A673 (cell line): ENCODE measurements at regions not wholly inside any gene's neighbourhood (a gene's known extent, or its start where the extent isn't known, plus 50 kb on each side); places are given as distances from the start of the nearest gene placed in this dataset.
A peak's percentile ranks its signal among the peaks of the same experiment; 100 is the strongest.
"Not testable (repeated sequence)": the region's sequence is repeated elsewhere in the genome, so short reads cannot be mapped to it uniquely, and the experiment has no call there.

Experiments used
- BruUV-seq: library from RNA; stranded (reverse); fragments of 400-500 nt; replicated peaks from 2 replicates; lab custom pipeline; 2021; lab: Mats Ljungman, UMichigan
- CTCF ChIA-PET: fragments of 300-600 bp; sonication (Branson Sonifier 250); formaldehyde crosslinking; loops from one replicate; lab custom pipeline; 2022; ENCODE audit warnings: antibody characterized with exemption; lab: Charles Lee
- POLR2A ChIA-PET: fragments of 300-600 bp; sonication (Branson Sonifier 250); formaldehyde crosslinking; loops from one replicate; lab custom pipeline; 2022; ENCODE audit warnings: antibody characterized with exemption; ENCODE audit not compliant: low non-redundant PET; lab: Charles Lee
- DNase-seq: peaks from one replicate; pipeline ENCODE4 v3.0.0-alpha.2; 2015; ENCODE audit warnings: low spot score
- H3K27ac ChIP-seq: fragments of 200-600 bp; sonication (generic); 2 replicates; pipeline ENCODE4 v1.5.1; 2016; ENCODE audit warnings: mixed run types, low read depth, mild to moderate bottlenecking, mixed read lengths, antibody characterized with exemption, low read length; ENCODE audit not compliant: poor library complexity, severe bottlenecking
- H3K27me3 ChIP-seq: fragments of 200-600 bp; sonication (generic); replicated peaks from 2 replicates; pipeline ENCODE4 v1.6.1; 2017; ENCODE audit warnings: mixed run types, low read depth, mild to moderate bottlenecking, mixed read lengths, antibody characterized with exemption, low read length; ENCODE audit not compliant: insufficient read depth, poor library complexity
- H3K36me3 ChIP-seq: fragments of 200-600 bp; sonication (generic); 2 replicates; pipeline ENCODE4 v1.6.1; 2016; ENCODE audit warnings: mixed run types, mild to moderate bottlenecking, mixed read lengths, antibody characterized with exemption, low read length; ENCODE audit not compliant: insufficient read depth, poor library complexity, severe bottlenecking
- H3K4me1 ChIP-seq: fragments of 200-600 bp; sonication (generic); 2 replicates; pipeline ENCODE4 v1.6.1; 2017; ENCODE audit warnings: mixed run types, mild to moderate bottlenecking, mixed read lengths, antibody characterized with exemption, low read length; ENCODE audit not compliant: insufficient read depth, poor library complexity, severe bottlenecking
- H3K4me3 ChIP-seq: fragments of 200-600 bp; sonication (generic); 2 replicates; pipeline ENCODE4 v1.5.1; 2016; ENCODE audit warnings: low read depth, mixed run types, mild to moderate bottlenecking, mixed read lengths, low read length; ENCODE audit not compliant: poor library complexity, severe bottlenecking
- H3K9me3 ChIP-seq: fragments of 200-600 bp; sonication (generic); 2 replicates; pipeline ENCODE4 v1.6.1; 2016; ENCODE audit warnings: mixed run types, low read depth, mild to moderate bottlenecking, mixed read lengths, antibody characterized with exemption, low read length; ENCODE audit not compliant: poor library complexity, severe bottlenecking
- EZH2 ChIP-seq: fragments of 200-600 bp; sonication (generic); IDR thresholded peaks from 2 replicates; pipeline ENCODE4 v1.6.1; 2017; ENCODE audit warnings: borderline replicate concordance, low read depth, mild to moderate bottlenecking, mixed read lengths, antibody characterized with exemption, low read length; ENCODE audit not compliant: poor library complexity, severe bottlenecking
- intact Hi-C: fragments of 100-400 bp; cut with micrococcal nuclease; formaldehyde crosslinking; loops from one replicate; pipeline ENCODE4 v1.10.0; 2022; ENCODE audit not compliant: unreplicated experiment
- TF ChIP-seq, protein P1 (sequence below): fragments of 300-800, 200-600 bp; sonication (generic); conservative IDR thresholded peaks from 2 replicates; pipeline ENCODE4 v1.5.1; 2017; ENCODE audit warnings: low read depth, mild to moderate bottlenecking, antibody characterized with exemption, low read length, moderate library complexity, mixed read lengths

- Histone ChIP-seq H3K36me3 (no peaks in the 10 kb centered on the region), H3K4me1 (no peaks in the 10 kb centered on the region), H3K27me3 (no peaks in the 10 kb centered on the region), H3K4me3 (no peak overlapping the region), H3K27ac (no peak overlapping the region), H3K9me3 (no peaks in the 10 kb centered on the region)
- TF ChIP-seq, protein P1, sequence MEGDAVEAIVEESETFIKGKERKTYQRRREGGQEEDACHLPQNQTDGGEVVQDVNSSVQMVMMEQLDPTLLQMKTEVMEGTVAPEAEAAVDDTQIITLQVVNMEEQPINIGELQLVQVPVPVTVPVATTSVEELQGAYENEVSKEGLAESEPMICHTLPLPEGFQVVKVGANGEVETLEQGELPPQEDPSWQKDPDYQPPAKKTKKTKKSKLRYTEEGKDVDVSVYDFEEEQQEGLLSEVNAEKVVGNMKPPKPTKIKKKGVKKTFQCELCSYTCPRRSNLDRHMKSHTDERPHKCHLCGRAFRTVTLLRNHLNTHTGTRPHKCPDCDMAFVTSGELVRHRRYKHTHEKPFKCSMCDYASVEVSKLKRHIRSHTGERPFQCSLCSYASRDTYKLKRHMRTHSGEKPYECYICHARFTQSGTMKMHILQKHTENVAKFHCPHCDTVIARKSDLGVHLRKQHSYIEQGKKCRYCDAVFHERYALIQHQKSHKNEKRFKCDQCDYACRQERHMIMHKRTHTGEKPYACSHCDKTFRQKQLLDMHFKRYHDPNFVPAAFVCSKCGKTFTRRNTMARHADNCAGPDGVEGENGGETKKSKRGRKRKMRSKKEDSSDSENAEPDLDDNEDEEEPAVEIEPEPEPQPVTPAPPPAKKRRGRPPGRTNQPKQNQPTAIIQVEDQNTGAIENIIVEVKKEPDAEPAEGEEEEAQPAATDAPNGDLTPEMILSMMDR = no peak
- TF ChIP-seq EZH2 = no peak
- intact Hi-C loops = no loop called here
- no peak for DNase-seq
- ChIA-PET CTCF (no interaction called here), POLR2A (no interaction called here)
- no TSS peak for BruUV-seq
Measured at GRCh38 chr14:40630471-40630870, 976.2 kb upstream of the LRFN5 start.

- BruUV-seq, H3K27me3 ChIP-seq, H3K4me3 ChIP-seq, H3K4me1 ChIP-seq, H3K36me3 ChIP-seq, POLR2A ChIA-PET, CTCF ChIA-PET, DNase-seq, intact Hi-C loops, H3K9me3 ChIP-seq, H3K27ac ChIP-seq: not testable (repeated sequence)
Measured at GRCh38 chr14:40629551-40630137, 977.0 kb upstream of the LRFN5 start.

DNA sequence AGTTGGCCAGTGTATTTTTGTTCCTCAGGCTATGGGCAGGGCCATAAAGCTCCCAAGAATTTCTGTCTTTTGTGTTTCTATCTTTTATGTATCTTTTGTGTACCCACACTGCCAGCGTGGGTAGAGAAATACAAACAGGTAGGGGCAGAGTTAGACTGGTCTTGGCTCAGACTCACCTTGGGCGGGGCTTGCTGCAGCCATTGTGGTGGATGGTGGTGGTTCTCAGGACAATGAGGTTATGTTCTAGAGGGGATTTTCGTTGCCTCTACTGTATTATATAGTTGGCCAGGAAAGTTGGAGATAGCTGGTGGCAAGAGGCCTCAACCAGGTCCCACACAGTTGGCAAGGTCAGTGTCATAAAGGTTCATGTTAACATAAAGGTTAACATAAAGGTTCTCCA is 977.5 kb upstream of the LRFN5 start:
- Histone ChIP-seq H3K4me3 (no peak overlapping the region), H3K36me3 (no peaks in the 10 kb centered on the region), H3K9me3 (no peaks in the 10 kb centered on the region), H3K4me1 (no peaks in the 10 kb centered on the region), H3K27me3 (no peaks in the 10 kb centered on the region), H3K27ac (no peak overlapping the region)
- no TSS peak for BruUV-seq
- intact Hi-C loops = no loop called here
- CTCF ChIA-PET = no interaction called here
- TF ChIP-seq, protein P1 = no peak
- no peak for TF ChIP-seq EZH2
- no peak for DNase-seq
- POLR2A ChIA-PET = no interaction called here

DNA sequence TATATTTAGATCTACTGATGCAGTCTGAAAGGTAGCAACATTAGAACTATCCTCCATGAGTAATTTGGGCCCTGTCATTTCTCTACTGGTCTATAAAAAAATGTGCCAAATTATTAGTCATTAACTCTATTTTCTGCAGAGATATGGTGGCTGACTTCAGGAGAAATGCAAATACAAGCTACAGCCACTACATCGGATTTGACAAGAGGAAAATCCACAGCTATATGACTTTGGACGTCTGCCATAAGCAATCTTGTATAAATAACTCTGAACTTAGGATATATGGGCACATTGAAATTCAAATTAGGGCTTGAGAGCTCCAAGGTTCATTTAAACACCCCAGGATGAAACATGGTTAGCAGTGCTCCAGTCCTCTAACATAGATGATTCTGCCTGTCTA is 983.0 kb upstream of the LRFN5 start:
- Histone ChIP-seq H3K36me3 (no peaks in the 10 kb centered on the region), H3K4me1 (no peaks in the 10 kb centered on the region), H3K4me3 (no peak overlapping the region), H3K27ac (no peak overlapping the region), H3K27me3 (no peaks in the 10 kb centered on the region), H3K9me3 (no peaks in the 10 kb centered on the region)
- no peak for TF ChIP-seq EZH2
- TF ChIP-seq, protein P1 = no peak
- no TSS peak for BruUV-seq
- POLR2A ChIA-PET = no interaction called here
- intact Hi-C loops = no loop called here
- peak; percentile 10 for DNase-seq
- CTCF ChIA-PET = no interaction called here
